Panc1 (cell line): ENCODE measurements at regions not wholly inside any gene's neighbourhood (a gene's known extent, or its start where the extent isn't known, plus 50 kb on each side); places are given as distances from the start of the nearest gene placed in this dataset.

Experiments
- CTCF ChIP-seq: fragments of 450-650 bp; IDR thresholded peaks from 2 replicates; pipeline ENCODE4 v1.5.1; 2017; ENCODE audit warnings: mild to moderate bottlenecking
- POLR2AphosphoS5 ChIP-seq: IDR thresholded peaks from 2 replicates; pipeline ENCODE4 v1.6.1; 2012; ENCODE audit warnings: mild to moderate bottlenecking, low read depth, low read length, moderate library complexity

- TF ChIP-seq CTCF (no peak), POLR2AphosphoS5 (no peak)
Observed at GRCh38 chr2:19127616-19128015, 230.8 kb downstream of the OSR1 start.
